Cardiac muscle cell (in vitro differentiated cells and primary cell): ENCODE measurements at regions not wholly inside any gene's neighbourhood (a gene's known extent, or its start where the extent isn't known, plus 50 kb on each side); places are given as distances from the start of the nearest gene placed in this dataset.

Source experiments
- DNase-seq, 2 donors: peaks; one replicate each; pipeline versions ENCODE4 v3.0.0 to v3.0.0-alpha.2; 2010 to 2017; ENCODE audit warnings: low read depth in 1 of 2, low spot score in 1 of 2
- H3K27ac ChIP-seq: fragments of 200-600 bp; sonication (generic); 2 replicates; pipeline ENCODE4 v1.5.1; 2016
- H3K27me3 ChIP-seq: fragments of 200-600 bp; sonication (generic); 2 replicates; pipeline ENCODE4 v1.6.0; 2016; ENCODE audit warnings: control low read depth
- H3K36me3 ChIP-seq: fragments of 200-600 bp; sonication (generic); 2 replicates; pipeline ENCODE4 v1.5.1; 2016; ENCODE audit warnings: control low read depth
- H3K4me1 ChIP-seq: fragments of 200-600 bp; sonication (generic); 2 replicates; pipeline ENCODE4 v1.8.1; 2017; ENCODE audit warnings: low read depth, mild to moderate bottlenecking, mixed run types
- H3K4me3 ChIP-seq: fragments of 200-600 bp; sonication (generic); 2 replicates; pipeline ENCODE4 v1.5.1; 2016; ENCODE audit warnings: mild to moderate bottlenecking
- H3K9me3 ChIP-seq: fragments of 200-600 bp; sonication (generic); 2 replicates; pipeline ENCODE4 v1.5.1; 2017; ENCODE audit warnings: low read depth, mild to moderate bottlenecking, control low read depth
- TF ChIP-seq, protein P1 (sequence below): IDR thresholded peaks from 2 replicates; pipeline ENCODE4 v1.5.1; 2012; ENCODE audit warnings: low read depth, mild to moderate bottlenecking, low read length

DNA sequence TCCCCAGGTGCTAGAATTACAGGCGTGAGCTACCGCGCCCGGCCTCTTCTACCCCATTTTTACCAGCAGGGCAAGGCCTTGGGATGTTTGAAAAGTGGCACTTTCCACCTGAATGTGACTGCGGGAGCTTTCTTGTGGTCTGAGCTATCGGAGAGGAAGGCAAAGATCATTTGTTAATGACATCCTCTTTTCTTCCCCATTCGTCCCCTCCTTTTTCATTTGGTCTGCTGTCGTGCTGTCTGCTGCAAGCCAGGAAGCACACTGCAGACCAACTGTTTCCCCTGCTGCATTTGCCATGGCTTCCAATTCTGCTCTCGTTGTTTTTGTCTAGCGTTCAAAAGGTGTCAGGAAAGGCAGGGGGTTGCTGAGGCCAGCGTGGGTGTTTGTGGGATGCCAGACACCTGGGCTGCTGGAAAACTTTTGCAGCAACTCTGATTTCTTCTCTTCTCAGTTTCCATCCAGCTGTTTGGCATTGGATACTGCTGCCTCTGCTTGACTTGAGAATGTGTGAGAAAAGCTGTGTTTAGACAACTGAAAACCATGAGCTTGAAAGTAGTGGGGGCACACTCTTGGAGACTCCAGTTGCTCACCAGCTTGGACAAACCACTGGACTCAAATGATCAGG lies 196.4 kb upstream of the MSX2 start:
- no peak for DNase-seq
- no peak overlapping the region for H3K27ac ChIP-seq
- H3K27me3 ChIP-seq: no peaks in the 10 kb centered on the region
- H3K9me3 ChIP-seq: no peaks in the 10 kb centered on the region
- no peaks in the 10 kb centered on the region for H3K36me3 ChIP-seq
- peaks cover 21% of the 10 kb centered on the region for H3K4me1 ChIP-seq
- no peak overlapping the region for H3K4me3 ChIP-seq
- TF ChIP-seq, protein P1, sequence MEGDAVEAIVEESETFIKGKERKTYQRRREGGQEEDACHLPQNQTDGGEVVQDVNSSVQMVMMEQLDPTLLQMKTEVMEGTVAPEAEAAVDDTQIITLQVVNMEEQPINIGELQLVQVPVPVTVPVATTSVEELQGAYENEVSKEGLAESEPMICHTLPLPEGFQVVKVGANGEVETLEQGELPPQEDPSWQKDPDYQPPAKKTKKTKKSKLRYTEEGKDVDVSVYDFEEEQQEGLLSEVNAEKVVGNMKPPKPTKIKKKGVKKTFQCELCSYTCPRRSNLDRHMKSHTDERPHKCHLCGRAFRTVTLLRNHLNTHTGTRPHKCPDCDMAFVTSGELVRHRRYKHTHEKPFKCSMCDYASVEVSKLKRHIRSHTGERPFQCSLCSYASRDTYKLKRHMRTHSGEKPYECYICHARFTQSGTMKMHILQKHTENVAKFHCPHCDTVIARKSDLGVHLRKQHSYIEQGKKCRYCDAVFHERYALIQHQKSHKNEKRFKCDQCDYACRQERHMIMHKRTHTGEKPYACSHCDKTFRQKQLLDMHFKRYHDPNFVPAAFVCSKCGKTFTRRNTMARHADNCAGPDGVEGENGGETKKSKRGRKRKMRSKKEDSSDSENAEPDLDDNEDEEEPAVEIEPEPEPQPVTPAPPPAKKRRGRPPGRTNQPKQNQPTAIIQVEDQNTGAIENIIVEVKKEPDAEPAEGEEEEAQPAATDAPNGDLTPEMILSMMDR: no peak

GRCh38 chr5:174528821-174529544 lies 195.4 kb upstream of the MSX2 start:
- TF ChIP-seq, protein P1: no peak
- Histone ChIP-seq H3K36me3 (no peaks in the 10 kb centered on the region), H3K4me3 (no peak overlapping the region), H3K4me1 (peaks cover 21% of the 10 kb centered on the region), H3K27me3 (no peaks in the 10 kb centered on the region), H3K27ac (no peak overlapping the region), H3K9me3 (no peaks in the 10 kb centered on the region)
- no peak for DNase-seq

- Histone ChIP-seq H3K4me3 (no peak overlapping the region), H3K27ac (no peak overlapping the region), H3K36me3 (no peaks in the 10 kb centered on the region), H3K27me3 (no peaks in the 10 kb centered on the region), H3K4me1 (peaks cover 18% of the 10 kb centered on the region), H3K9me3 (no peaks in the 10 kb centered on the region)
- no peak for DNase-seq
- TF ChIP-seq, protein P1: no peak
These were observed 194.3 kb upstream of the MSX2 start for GRCh38 chr5:174529925-174530681.

DNA sequence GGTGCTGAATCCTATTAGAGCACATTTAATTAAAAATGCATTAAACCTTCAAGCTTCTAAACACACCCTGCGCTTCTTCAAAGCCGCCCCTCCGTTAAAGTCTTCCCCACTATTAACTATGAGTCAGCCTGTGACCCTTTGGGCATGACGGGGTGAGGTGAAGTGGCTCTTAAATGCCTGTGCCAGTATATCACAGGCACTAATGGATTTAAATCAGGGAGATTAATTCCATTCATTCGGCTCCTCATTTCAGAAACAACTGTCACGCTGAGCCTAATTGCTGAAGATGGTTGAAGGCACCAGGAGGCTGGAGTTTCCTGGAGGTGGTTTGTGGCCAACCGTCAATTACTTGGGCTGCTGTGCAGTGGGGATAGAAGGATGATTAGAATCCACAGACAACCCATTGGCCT lies 192.6 kb upstream of the MSX2 start:
- H3K27me3 ChIP-seq: no peaks in the 10 kb centered on the region
- no peak overlapping the region for H3K4me3 ChIP-seq
- H3K4me1 ChIP-seq: peaks cover 18% of the 10 kb centered on the region
- H3K27ac ChIP-seq: peak overlapping the region; percentile 17
- no peak for DNase-seq
- TF ChIP-seq, protein P1: no peak
- H3K9me3 ChIP-seq: no peaks in the 10 kb centered on the region
- H3K36me3 ChIP-seq: no peaks in the 10 kb centered on the region

- peaks cover 18% of the 10 kb centered on the region for H3K4me1 ChIP-seq
- H3K27ac ChIP-seq: peak overlapping the region; percentile 17
- H3K4me3 ChIP-seq: no peak overlapping the region
These were observed 191.6 kb upstream of the MSX2 start for GRCh38 chr5:174532455-174533453.

More at GRCh38 chr5:174532455-174533453, 191.6 kb upstream of the MSX2 start:
- DNase-seq: peak; percentile 81 to 97
- TF ChIP-seq, protein P1: no peak
- Histone ChIP-seq H3K27me3 (no peaks in the 10 kb centered on the region), H3K36me3 (no peaks in the 10 kb centered on the region), H3K9me3 (no peaks in the 10 kb centered on the region)
